HepG2 (cell line): ENCODE measurements at regions not wholly inside any gene's neighbourhood (a gene's known extent, or its start where the extent isn't known, plus 50 kb on each side); places are given as distances from the start of the nearest gene placed in this dataset.

Experiments
- CEBPG ChIP-seq: IDR thresholded peaks from 2 replicates; pipeline ENCODE4 v1.6.1; 2016
- ELK4 ChIP-seq: sonication (generic); formaldehyde crosslinking; IDR thresholded peaks from 2 replicates; pipeline ENCODE4 v1.9.0; 2021; ENCODE audit warnings: missing genetic modification reagents, borderline replicate concordance
- GABPB1 ChIP-seq: IDR thresholded peaks from 2 replicates; pipeline ENCODE4 v1.6.1; 2016; ENCODE audit warnings: mild to moderate bottlenecking, missing genetic modification reagents, moderate library complexity, missing compliant biosample characterization
- GMEB1 ChIP-seq: sonication (generic); formaldehyde crosslinking; IDR thresholded peaks from 2 replicates; pipeline ENCODE4 v1.5.1; 2020; ENCODE audit warnings: missing genetic modification reagents, mild to moderate bottlenecking, borderline replicate concordance
- HIC2 ChIP-seq: sonication (generic); formaldehyde crosslinking; IDR thresholded peaks from 2 replicates; pipeline ENCODE4 v1.9.0; 2022; ENCODE audit warnings: low read depth, missing genetic modification reagents
- HNF4A ChIP-seq: sonication (generic); formaldehyde crosslinking; IDR thresholded peaks from 2 replicates; pipeline ENCODE4 v1.4.0; 2020; ENCODE audit warnings: missing genetic modification reagents
- HNRNPUL1 ChIP-seq: fragments of 200-400 bp; formaldehyde crosslinking; IDR thresholded peaks from 2 replicates; pipeline ENCODE4 v1.6.1; 2017; ENCODE audit warnings: low read depth, mild to moderate bottlenecking, low read length, moderate library complexity
- HOXA7 ChIP-seq: sonication (generic); formaldehyde crosslinking; IDR thresholded peaks from 2 replicates; pipeline ENCODE4 v1.8.1; 2022; ENCODE audit warnings: mild to moderate bottlenecking, missing genetic modification reagents, moderate library complexity
- KLF15 ChIP-seq: sonication (generic); formaldehyde crosslinking; IDR thresholded peaks from 2 replicates; pipeline ENCODE4 v1.8.1; 2023; ENCODE audit warnings: borderline replicate concordance, mild to moderate bottlenecking, inconsistent platforms, missing genetic modification reagents, mixed read lengths
- THAP7 ChIP-seq: sonication (generic); formaldehyde crosslinking; IDR thresholded peaks from 2 replicates; pipeline ENCODE4 v1.8.1; 2023; ENCODE audit warnings: mild to moderate bottlenecking, missing genetic modification reagents
- THAP9 ChIP-seq: sonication (generic); formaldehyde crosslinking; IDR thresholded peaks from 2 replicates; pipeline ENCODE4; 2020; ENCODE audit warnings: missing genetic modification reagents, mild to moderate bottlenecking, borderline replicate concordance
- THYN1 ChIP-seq: sonication (generic); formaldehyde crosslinking; IDR thresholded peaks from 2 replicates; pipeline ENCODE4 v1.8.1; 2023; ENCODE audit warnings: low read depth, mild to moderate bottlenecking, moderate library complexity, missing genetic modification reagents, borderline replicate concordance
- U2AF1 ChIP-seq: fragments of 200-400 bp; formaldehyde crosslinking; optimal IDR thresholded peaks from 2 replicates; pipeline ENCODE3; 2017; ENCODE audit warnings: mild to moderate bottlenecking, low read depth, low read length
- ZBTB37 ChIP-seq: sonication (generic); formaldehyde crosslinking; IDR thresholded peaks from 2 replicates; pipeline ENCODE4 v1.4.0; 2020; ENCODE audit warnings: mild to moderate bottlenecking, missing genetic modification reagents
- ZKSCAN5 ChIP-seq: sonication (generic); formaldehyde crosslinking; IDR thresholded peaks from 2 replicates; pipeline ENCODE4 v1.5.1; 2020; ENCODE audit warnings: mild to moderate bottlenecking, missing genetic modification reagents
- ZNF543 ChIP-seq: sonication (generic); formaldehyde crosslinking; IDR thresholded peaks from 2 replicates; pipeline ENCODE4 v1.4.0; 2020; ENCODE audit warnings: mild to moderate bottlenecking, missing genetic modification reagents
- ZNF629 ChIP-seq: sonication (generic); formaldehyde crosslinking; conservative IDR thresholded peaks from 2 replicates; pipeline ENCODE4 v1.5.0; 2020; ENCODE audit warnings: missing genetic modification reagents

- peak; percentile 46; the same call in 1 of the 2 replicates for TF ChIP-seq THAP7 (CRISPR knock-in tag)
- peak; percentile 73 for TF ChIP-seq CEBPG
- TF ChIP-seq ZBTB37 (CRISPR knock-in tag), result peak; percentile 76; the same call in 1 of the 2 replicates
- no peak for TF ChIP-seq THAP9
- peak; percentile 46; the same call in 1 of the 2 replicates for TF ChIP-seq ZNF629 (CRISPR knock-in tag)
- no peak for TF ChIP-seq HOXA7 (CRISPR knock-in tag)
- TF ChIP-seq THYN1 (CRISPR knock-in tag), result no peak
- TF ChIP-seq HNRNPUL1, result no peak
- TF ChIP-seq GMEB1 (CRISPR knock-in tag), result no peak
- TF ChIP-seq KLF15, result no peak
- TF ChIP-seq ZKSCAN5, result no peak
- no peak for TF ChIP-seq GABPB1
- no peak for TF ChIP-seq ELK4 (CRISPR knock-in tag)
- peak; percentile 92 for TF ChIP-seq HNF4A
- no peak for TF ChIP-seq HIC2 (CRISPR knock-in tag)
- no peak for TF ChIP-seq U2AF1
- no peak for TF ChIP-seq ZNF543 (CRISPR knock-in tag)
Observed at GRCh38 chr21:39094847-39095579, 88.2 kb downstream of the PSMG1 start (continued).
